GM23338 (cell line): ENCODE measurements at regions not wholly inside any gene's neighbourhood (a gene's known extent, or its start where the extent isn't known, plus 50 kb on each side); places are given as distances from the start of the nearest gene placed in this dataset.

ENCODE experiments used
- ATAC-seq: fragments of 200-7000 bp; cut with Tn5 transposase; 3 replicates; pipeline ENCODE4 v1.9.1; 2020
- DNase-seq: peaks from one replicate; pipeline ENCODE4 v3.0.0-alpha.2; 2015; ENCODE audit warnings: low spot score
- H2AFZ ChIP-seq: fragments of 200-600 bp; sonication (generic); 2 replicates; pipeline ENCODE4 v1.8.0; 2016; ENCODE audit warnings: antibody characterized with exemption, mild to moderate bottlenecking, moderate library complexity
- H3F3A ChIP-seq: fragments of 200-600 bp; sonication (generic); replicated peaks from 2 replicates; pipeline ENCODE4 v1.8.0; 2017; ENCODE audit warnings: antibody characterized with exemption, mixed run types, low read depth
- H3K27ac ChIP-seq: fragments of 200-600 bp; sonication (generic); 2 replicates; pipeline ENCODE4 v1.6.1; 2016; ENCODE audit warnings: low read depth
- H3K27me3 ChIP-seq: fragments of 200-600 bp; sonication (generic); 2 replicates; pipeline ENCODE4 v1.8.0; 2016; ENCODE audit warnings: mild to moderate bottlenecking, mixed run types, moderate library complexity; ENCODE audit not compliant: insufficient read depth
- H3K36me3 ChIP-seq: fragments of 200-600 bp; sonication (generic); 2 replicates; pipeline ENCODE4 v1.8.0; 2016; ENCODE audit warnings: mild to moderate bottlenecking; ENCODE audit not compliant: insufficient read depth
- H3K4me1 ChIP-seq: fragments of 200-600 bp; sonication (generic); 2 replicates; pipeline ENCODE4 v1.8.0; 2016; ENCODE audit warnings: mild to moderate bottlenecking, moderate library complexity; ENCODE audit not compliant: insufficient read depth
- H3K4me2 ChIP-seq: fragments of 200-600 bp; sonication (generic); 2 replicates; pipeline ENCODE4 v1.7.1; 2017; ENCODE audit warnings: mixed run types
- H3K4me3 ChIP-seq: fragments of 200-600 bp; sonication (generic); 2 replicates; pipeline ENCODE4 v1.6.1; 2016; ENCODE audit warnings: mixed run types
- H3K79me2 ChIP-seq: fragments of 200-600 bp; sonication (generic); replicated peaks from 2 replicates; pipeline ENCODE4 v1.8.0; 2017; ENCODE audit warnings: mild to moderate bottlenecking; ENCODE audit not compliant: insufficient read depth
- H3K9me2 ChIP-seq: fragments of 200-600 bp; sonication (generic); 2 replicates; pipeline ENCODE4 v1.8.0; 2017; ENCODE audit not compliant: insufficient read depth
- H4K20me1 ChIP-seq: fragments of 200-600 bp; sonication (generic); replicated peaks from 2 replicates; pipeline ENCODE4 v1.8.0; 2017; ENCODE audit warnings: mild to moderate bottlenecking; ENCODE audit not compliant: insufficient read depth
- H3K27ac Mint-ChIP-seq: 2 replicates; pipeline ENCODE4 v1.8.0; 2020; ENCODE audit warnings: inconsistent platforms, mild to moderate bottlenecking, moderate library complexity, mixed read lengths
- H3K27me3 Mint-ChIP-seq: 3 replicates; pipeline ENCODE4 v1.8.0; 2022; ENCODE audit warnings: low read depth, mild to moderate bottlenecking, moderate library complexity, mixed read lengths, inconsistent platforms; ENCODE audit not compliant: insufficient read depth, poor library complexity
- H3K36me3 Mint-ChIP-seq: 3 replicates; pipeline ENCODE4 v1.8.0; 2021; ENCODE audit warnings: low read depth, mild to moderate bottlenecking, inconsistent platforms, moderate library complexity, mixed read lengths
- H3K4me1 Mint-ChIP-seq: 3 replicates; pipeline ENCODE4 v1.8.0; 2020; ENCODE audit warnings: mild to moderate bottlenecking, inconsistent platforms, mixed read lengths
- H3K4me3 Mint-ChIP-seq: 3 replicates; pipeline ENCODE4 v1.8.0; 2021; ENCODE audit warnings: moderate library complexity, mild to moderate bottlenecking, inconsistent platforms, mixed read lengths
- H3K9me3 Mint-ChIP-seq: 3 replicates; pipeline ENCODE4 v1.8.0; 2020; ENCODE audit warnings: moderate library complexity, mild to moderate bottlenecking, inconsistent platforms, mixed read lengths
- CREB1 ChIP-seq: fragments of 250-450 bp; sonication (Bioruptor Pico); IDR thresholded peaks from 2 replicates; pipeline ENCODE4 v1.5.0; 2020; ENCODE audit warnings: low read depth, mild to moderate bottlenecking, moderate library complexity
- CTCF ChIP-seq, 2 experiments: fragments of 200-600 bp in 1 of 2; sonication (generic) in 1 of 2; conservative IDR thresholded peaks; 2 replicates each; pipeline versions ENCODE4 v1.5.1 to v1.6.1; 2016 to 2017; ENCODE audit warnings: antibody characterized with exemption in 2 of 2, low read depth in 2 of 2, mild to moderate bottlenecking in 2 of 2, moderate library complexity in 1 of 2
- ETS1 ChIP-seq: IDR thresholded peaks from 2 replicates; pipeline ENCODE4 v1.6.1; 2016; ENCODE audit warnings: antibody characterized with exemption
- EZH2 ChIP-seq: fragments of 200-600 bp; sonication (generic); IDR thresholded peaks from one replicate; pipeline ENCODE4 v1.8.0; 2017; ENCODE audit warnings: antibody characterized with exemption, mild to moderate bottlenecking, low read depth; ENCODE audit not compliant: unreplicated experiment
- EZH2phosphoT487 ChIP-seq: fragments of 200-600 bp; sonication (generic); IDR thresholded peaks from one replicate; pipeline ENCODE4 v1.8.1; 2018; ENCODE audit warnings: antibody characterized with exemption; ENCODE audit not compliant: unreplicated experiment
- NANOG ChIP-seq: IDR thresholded peaks from 2 replicates; pipeline ENCODE4 v1.6.1; 2016; ENCODE audit warnings: antibody characterized with exemption, borderline replicate concordance
- POLR2AphosphoS5 ChIP-seq: IDR thresholded peaks from 2 replicates; pipeline ENCODE4 v1.6.1; 2016; ENCODE audit warnings: antibody characterized with exemption, low read depth
- REST ChIP-seq: IDR thresholded peaks from one replicate; pipeline ENCODE4 v1.6.1; 2018; ENCODE audit warnings: antibody characterized with exemption; ENCODE audit not compliant: unreplicated experiment
- ZNF114 ChIP-seq: fragments of 250-450 bp; sonication (Bioruptor Pico); IDR thresholded peaks from 2 replicates; pipeline ENCODE4 v1.5.0; 2020; ENCODE audit warnings: mild to moderate bottlenecking, moderate library complexity
- ZNF331 ChIP-seq: fragments of 250-450 bp; sonication (Bioruptor Pico); IDR thresholded peaks from 2 replicates; pipeline ENCODE4 v1.5.0; 2020; ENCODE audit warnings: low read depth, mild to moderate bottlenecking, moderate library complexity
- ZNF462 ChIP-seq: fragments of 250-450 bp; sonication (Bioruptor Pico); IDR thresholded peaks from 2 replicates; pipeline ENCODE4 v1.5.0; 2020; ENCODE audit warnings: mild to moderate bottlenecking, moderate library complexity

GRCh38 chr3:28068342-28068741 lies 173.1 kb upstream of the CMC1 start (continued):
- TF ChIP-seq CTCF (conservative IDR thresholded peaks at IDR 0.05; ENCODE audit: low read depth in 2 of 2): no peak
- no peak for TF ChIP-seq EZH2
- TF ChIP-seq ZNF331 (CRISPR knock-in tag): no peak
- no peak for TF ChIP-seq ZNF114 (CRISPR knock-in tag)

- Mint-ChIP-seq H3K27me3 (no peaks in the 10 kb centered on the region), H3K36me3 (peaks cover 10% of the 10 kb centered on the region; the same call in 2 of the 3 replicates), H3K4me3 (no peak overlapping the region), H3K27ac (no peak overlapping the region), H3K9me3 (peaks cover 22% of the 10 kb centered on the region), H3K4me1 (peaks cover 18% of the 10 kb centered on the region)
- Histone ChIP-seq H3K4me1 (peaks cover 9% of the 10 kb centered on the region; the same call in 1 of the 2 replicates), H3K36me3 (0 out of 2 replicates have a peak, but pooled peaks cover 6% of the 10 kb centered on the region), H3K79me2 (no peaks in the 10 kb centered on the region), H3K4me3 (no peak overlapping the region), H4K20me1 (no peaks in the 10 kb centered on the region), H3K27ac (no peak overlapping the region), H3K27me3 (no peaks in the 10 kb centered on the region), H3F3A (no peaks in the 10 kb centered on the region), H3K4me2 (no peak overlapping the region), H3K9me2 (no peaks in the 10 kb centered on the region), H2AFZ (no peak overlapping the region)
- DNase-seq: no peak
- ATAC-seq: no peak
- no peak for TF ChIP-seq POLR2AphosphoS5
- TF ChIP-seq ZNF462: no peak
- TF ChIP-seq REST: no peak
- TF ChIP-seq ETS1: no peak
- no peak for TF ChIP-seq ZNF114 (CRISPR knock-in tag)
- no peak for TF ChIP-seq ZNF331 (CRISPR knock-in tag)
- TF ChIP-seq EZH2phosphoT487: no peak
- no peak for TF ChIP-seq CREB1 (CRISPR knock-in tag)
- TF ChIP-seq NANOG: no peak
These were observed 172.0 kb upstream of the CMC1 start for GRCh38 chr3:28069438-28069837.
